GM23248 (cell line): ENCODE measurements at regions not wholly inside any gene's neighbourhood (a gene's known extent, or its start where the extent isn't known, plus 50 kb on each side); places are given as distances from the start of the nearest gene placed in this dataset.

Experiments used
- DNase-seq: peaks from one replicate; pipeline ENCODE4 v3.0.0-alpha.2; 2015
- H2AFZ ChIP-seq: fragments of 200-600 bp; sonication (generic); 2 replicates; pipeline ENCODE4 v1.6.1; 2016; ENCODE audit warnings: antibody characterized with exemption
- H3F3A ChIP-seq: fragments of 200-600 bp; sonication (generic); 2 replicates; pipeline ENCODE4 v1.6.1; 2016; ENCODE audit warnings: mild to moderate bottlenecking, antibody characterized with exemption, mixed run types; ENCODE audit not compliant: insufficient read depth
- H3K27ac ChIP-seq: fragments of 200-600 bp; sonication (generic); 2 replicates; pipeline ENCODE4 v1.5.1; 2016; ENCODE audit warnings: mild to moderate bottlenecking
- H3K27me3 ChIP-seq: fragments of 200-600 bp; sonication (generic); replicated peaks from 2 replicates; pipeline ENCODE4 v1.6.1; 2016; ENCODE audit warnings: mild to moderate bottlenecking; ENCODE audit not compliant: insufficient read depth
- H3K36me3 ChIP-seq: fragments of 200-600 bp; sonication (generic); 2 replicates; pipeline ENCODE4 v1.6.1; 2016; ENCODE audit warnings: low read depth, mild to moderate bottlenecking
- H3K4me1 ChIP-seq: fragments of 200-600 bp; sonication (generic); 2 replicates; pipeline ENCODE4 v1.6.1; 2016; ENCODE audit warnings: mild to moderate bottlenecking; ENCODE audit not compliant: insufficient read depth
- H3K4me2 ChIP-seq: fragments of 200-600 bp; sonication (generic); one replicate; pipeline ENCODE4 v1.6.1; 2016; ENCODE audit warnings: mild to moderate bottlenecking; ENCODE audit not compliant: unreplicated experiment
- H3K4me3 ChIP-seq: fragments of 200-600 bp; sonication (generic); 2 replicates; pipeline ENCODE4 v1.5.1; 2016; ENCODE audit warnings: mild to moderate bottlenecking
- H3K79me2 ChIP-seq: fragments of 200-600 bp; sonication (generic); 2 replicates; pipeline ENCODE4 v1.6.1; 2016; ENCODE audit warnings: mild to moderate bottlenecking; ENCODE audit not compliant: insufficient read depth
- H3K9ac ChIP-seq: fragments of 200-600 bp; sonication (generic); 2 replicates; pipeline ENCODE4 v1.6.1; 2016; ENCODE audit warnings: mild to moderate bottlenecking
- H3K9me2 ChIP-seq: fragments of 200-600 bp; sonication (generic); 2 replicates; pipeline ENCODE4 v1.6.1; 2016; ENCODE audit warnings: mixed run types, mild to moderate bottlenecking, moderate library complexity; ENCODE audit not compliant: insufficient read depth
- H3K9me3 ChIP-seq: fragments of 200-600 bp; sonication (generic); one replicate; pipeline ENCODE4 v1.6.1; 2017; ENCODE audit warnings: low read depth
- H4K20me1 ChIP-seq: fragments of 200-600 bp; sonication (generic); 2 replicates; pipeline ENCODE4 v1.6.0; 2016; ENCODE audit not compliant: insufficient read depth
- EZH2 ChIP-seq: fragments of 200-600 bp; sonication (generic); IDR thresholded peaks from 2 replicates; pipeline ENCODE4 v1.6.1; 2018; ENCODE audit warnings: antibody characterized with exemption, mild to moderate bottlenecking; ENCODE audit not compliant: insufficient read depth, poor library complexity, severe bottlenecking
- EZH2phosphoT487 ChIP-seq: fragments of 200-600 bp; sonication (generic); IDR thresholded peaks from 2 replicates; pipeline ENCODE4 v1.6.1; 2018; ENCODE audit warnings: antibody characterized with exemption, moderate library complexity, mild to moderate bottlenecking, low read depth; ENCODE audit not compliant: insufficient read depth
- WGBS, 2 experiments: methylation state at CpG; one replicate each; pipeline ENCODE4 v1.1.6; 2015 to 2017; ENCODE audit warnings: low lambda C conversion rate in 2 of 2, low coverage in 1 of 2; ENCODE audit errors: missing lambda C conversion rate in 2 of 2; 5-methylcytosine and 5-hydroxymethylcytosine counted together
- in situ Hi-C: fragments of 300-500 bp; cut with MboI; formaldehyde crosslinking; loops from 2 replicates; pipeline ENCODE4 v1.15.0; 2020

DNA sequence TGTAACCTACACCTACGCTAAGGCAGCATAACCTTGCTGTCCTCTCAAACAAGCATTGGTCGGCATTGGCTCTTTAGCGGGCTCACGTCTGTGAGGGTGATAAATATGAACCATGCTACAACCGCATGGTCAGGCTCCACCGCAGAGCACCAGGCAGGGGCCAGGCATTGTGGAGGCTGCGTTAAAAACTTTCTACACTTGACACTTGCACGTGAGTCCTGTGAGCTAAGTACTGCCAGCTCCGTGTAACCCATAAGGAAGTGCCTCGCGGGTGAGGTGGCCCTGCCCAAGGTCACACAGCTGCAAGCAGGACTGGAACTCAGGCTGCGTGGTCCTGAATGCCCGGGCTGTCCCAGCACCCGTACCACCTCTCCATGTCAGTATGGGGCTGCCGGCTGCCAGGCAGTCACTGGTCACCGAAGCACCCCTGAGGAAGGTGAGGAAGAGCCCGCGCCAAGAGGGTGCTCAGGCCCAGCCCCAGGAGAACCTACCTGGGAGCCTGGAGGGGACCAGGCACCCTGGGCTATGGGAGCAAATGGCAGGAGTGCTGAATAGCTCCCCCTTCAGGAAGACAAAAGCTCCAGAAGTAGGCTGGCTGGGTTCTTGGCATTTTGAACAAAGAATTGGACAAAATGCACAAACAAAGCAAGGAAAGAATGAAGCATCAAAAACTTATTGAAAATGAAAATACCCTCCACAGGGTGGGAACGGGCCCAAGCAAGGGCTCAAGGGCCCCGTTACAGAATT lies 271.1 kb upstream of the RAB6C start:
- no peak for DNase-seq
- no peak overlapping the region for H2AFZ ChIP-seq
- no peak overlapping the region for H3K4me3 ChIP-seq
- TF ChIP-seq EZH2phosphoT487 (no peak), EZH2 (no peak)
- H4K20me1 ChIP-seq, result no peaks in the 10 kb centered on the region
- H3K9me3 ChIP-seq, result no peaks in the 10 kb centered on the region
- no peaks in the 10 kb centered on the region for H3F3A ChIP-seq
- no peak overlapping the region for H3K27ac ChIP-seq
- H3K9me2 ChIP-seq, result no peaks in the 10 kb centered on the region
- no peaks in the 10 kb centered on the region for H3K79me2 ChIP-seq
- in situ Hi-C loops, result no loop called here
- H3K4me1 ChIP-seq, result no peaks in the 10 kb centered on the region
- no peak overlapping the region for H3K9ac ChIP-seq
- no peak overlapping the region for H3K4me2 ChIP-seq
- WGBS, 2 experiments, result 62 to 65% methylated on average over 20 of the region's 20 CpGs
- no peaks in the 10 kb centered on the region for H3K27me3 ChIP-seq
- no peaks in the 10 kb centered on the region for H3K36me3 ChIP-seq

GRCh38 chr2:129709001-129709955 lies 270.2 kb upstream of the RAB6C start:
- H3K27ac ChIP-seq, result no peak overlapping the region
- no peaks in the 10 kb centered on the region for H3K4me1 ChIP-seq
- H3K79me2 ChIP-seq, result no peaks in the 10 kb centered on the region
- H3K9me3 ChIP-seq, result no peaks in the 10 kb centered on the region
- H3F3A ChIP-seq, result no peaks in the 10 kb centered on the region
- 24% methylated on average over 13 of the region's 13 CpGs for WGBS, 2 experiments
- H3K9me2 ChIP-seq, result no peaks in the 10 kb centered on the region
- H3K4me2 ChIP-seq, result no peak overlapping the region
- no peaks in the 10 kb centered on the region for H4K20me1 ChIP-seq
- in situ Hi-C loops, result no loop called here
- no peak for DNase-seq
- no peaks in the 10 kb centered on the region for H3K27me3 ChIP-seq
- H2AFZ ChIP-seq, result no peak overlapping the region
- H3K9ac ChIP-seq, result no peak overlapping the region
- no peak overlapping the region for H3K4me3 ChIP-seq
- no peak for TF ChIP-seq EZH2phosphoT487
- no peaks in the 10 kb centered on the region for H3K36me3 ChIP-seq

DNA sequence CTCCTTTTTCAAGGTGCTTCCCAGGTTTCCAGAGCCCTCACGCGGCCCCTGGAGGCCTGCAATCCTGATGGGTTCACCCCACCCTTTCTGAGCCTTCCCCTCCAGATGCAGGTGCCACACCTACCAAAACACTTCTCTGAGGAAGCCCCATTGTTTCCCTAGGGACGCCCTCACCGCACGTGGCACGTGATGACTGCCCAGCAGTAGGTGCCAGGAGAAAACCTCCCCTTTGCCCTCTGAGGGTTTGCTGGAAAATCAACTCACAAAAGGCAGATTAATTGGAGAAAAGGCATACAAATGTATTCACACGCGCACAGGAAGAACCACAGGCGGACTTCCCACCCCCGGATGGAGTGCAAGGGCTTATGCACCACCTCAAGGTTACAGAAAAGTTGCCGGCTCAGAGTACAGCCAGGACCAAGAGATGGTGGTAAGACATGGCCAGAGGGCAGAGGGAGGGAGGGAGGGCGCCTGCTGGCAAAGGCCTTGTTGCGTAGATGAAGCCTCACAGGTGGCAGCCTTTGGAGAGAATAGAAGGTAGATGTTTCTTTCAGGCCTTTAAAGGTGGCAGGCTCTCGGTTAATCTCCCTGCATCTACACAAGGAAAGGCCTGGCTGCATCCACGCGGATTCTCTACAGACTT lies 269.4 kb upstream of the RAB6C start:
- Histone ChIP-seq H4K20me1 (no peaks in the 10 kb centered on the region), H3K27ac (no peak overlapping the region), H3K4me1 (no peaks in the 10 kb centered on the region), H3K27me3 (no peaks in the 10 kb centered on the region), H3K4me3 (no peak overlapping the region), H2AFZ (no peak overlapping the region), H3F3A (no peaks in the 10 kb centered on the region), H3K4me2 (no peak overlapping the region), H3K36me3 (no peaks in the 10 kb centered on the region), H3K79me2 (no peaks in the 10 kb centered on the region), H3K9me3 (no peaks in the 10 kb centered on the region), H3K9ac (no peak overlapping the region), H3K9me2 (no peaks in the 10 kb centered on the region)
- TF ChIP-seq EZH2 (no peak), EZH2phosphoT487 (no peak)
- WGBS, 2 experiments, result 49 to 54% methylated on average over 15 to 16 of the region's 16 CpGs
- in situ Hi-C loops, result no loop called here
- DNase-seq, result no peak

- Histone ChIP-seq H3K36me3 (no peaks in the 10 kb centered on the region), H3K79me2 (no peaks in the 10 kb centered on the region), H3K9me3 (no peaks in the 10 kb centered on the region), H3F3A (no peaks in the 10 kb centered on the region), H4K20me1 (no peaks in the 10 kb centered on the region), H3K9me2 (no peaks in the 10 kb centered on the region), H2AFZ (no peak overlapping the region), H3K27me3 (no peaks in the 10 kb centered on the region), H3K27ac (no peak overlapping the region), H3K9ac (no peak overlapping the region), H3K4me3 (no peak overlapping the region), H3K4me2 (no peak overlapping the region), H3K4me1 (no peaks in the 10 kb centered on the region)
- TF ChIP-seq EZH2, result no peak
- no peak for TF ChIP-seq EZH2phosphoT487
- 51 to 63% methylated on average over 31 to 32 of the region's 32 CpGs for WGBS, 2 experiments
- DNase-seq, result no peak
- in situ Hi-C loops, result no loop called here
Observed at GRCh38 chr2:129710670-129711495, 268.6 kb upstream of the RAB6C start.
